HG02642 (cell line): ENCODE measurements at regions not wholly inside any gene's neighbourhood (a gene's known extent, or its start where the extent isn't known, plus 50 kb on each side); places are given as distances from the start of the nearest gene placed in this dataset.

Source experiments
- ATAC-seq: cut with Tn5 transposase; IDR thresholded peaks from one replicate; pipeline ENCODE4 v1.9.1; 2021; ENCODE audit warnings: mild to moderate bottlenecking; ENCODE audit not compliant: unreplicated experiment, poor library complexity

- ATAC-seq = no peak
These were observed 57.7 kb upstream of the PARD3 start for GRCh38 chr10:34872820-34873219.

DNA sequence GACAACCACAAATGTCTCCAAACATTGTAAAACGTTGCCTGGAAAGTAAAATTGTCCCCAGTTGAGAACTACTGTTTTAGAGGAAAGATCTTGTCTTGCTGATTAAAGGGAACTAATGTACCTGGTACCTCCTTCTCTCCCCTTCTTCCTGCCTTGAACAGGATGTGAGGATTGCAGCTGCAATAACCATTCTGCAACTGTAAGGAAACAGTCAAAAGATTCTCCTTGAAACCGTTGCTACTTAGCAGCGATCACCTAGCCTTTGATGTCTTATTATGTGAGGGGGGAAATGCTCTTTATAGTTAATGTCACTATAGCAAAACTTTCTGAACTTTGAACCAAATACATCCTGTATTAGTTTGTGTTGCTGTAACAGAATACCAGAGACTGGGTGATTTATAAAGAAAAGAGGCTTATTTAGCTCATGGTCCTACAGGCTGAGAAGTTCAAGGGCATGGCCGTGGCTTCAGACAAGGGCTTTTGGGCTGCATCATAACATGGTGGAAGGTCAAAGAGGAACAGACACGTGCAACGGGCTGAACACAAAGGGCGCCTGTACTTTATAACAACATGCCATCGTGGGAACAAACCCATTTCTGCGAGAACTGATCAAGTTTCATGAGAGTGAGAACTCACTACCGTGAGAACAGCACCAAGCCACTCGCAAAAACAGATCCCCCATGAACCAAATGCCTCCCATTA is 54.2 kb upstream of the PARD3 start:
- ATAC-seq = no peak

DNA sequence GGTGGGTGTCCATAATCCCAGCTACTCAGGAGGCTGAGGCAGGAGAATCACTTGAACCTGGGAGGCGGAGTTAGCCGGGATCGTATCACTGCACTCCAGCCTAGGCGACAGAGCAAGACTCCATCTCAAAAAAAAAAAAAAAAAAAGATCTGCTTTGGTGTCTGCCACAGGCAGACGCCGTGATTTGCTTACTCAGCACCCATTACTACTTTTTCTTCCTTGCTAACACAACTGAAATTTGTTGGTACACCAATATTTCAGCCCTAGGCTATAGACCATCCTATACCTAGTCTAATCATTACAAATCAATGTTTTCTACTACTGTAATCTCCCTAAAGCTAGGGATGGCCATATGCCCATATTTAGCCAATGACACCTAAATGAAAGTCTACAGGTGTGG is 53.5 kb upstream of the PARD3 start:
- no peak for ATAC-seq

DNA sequence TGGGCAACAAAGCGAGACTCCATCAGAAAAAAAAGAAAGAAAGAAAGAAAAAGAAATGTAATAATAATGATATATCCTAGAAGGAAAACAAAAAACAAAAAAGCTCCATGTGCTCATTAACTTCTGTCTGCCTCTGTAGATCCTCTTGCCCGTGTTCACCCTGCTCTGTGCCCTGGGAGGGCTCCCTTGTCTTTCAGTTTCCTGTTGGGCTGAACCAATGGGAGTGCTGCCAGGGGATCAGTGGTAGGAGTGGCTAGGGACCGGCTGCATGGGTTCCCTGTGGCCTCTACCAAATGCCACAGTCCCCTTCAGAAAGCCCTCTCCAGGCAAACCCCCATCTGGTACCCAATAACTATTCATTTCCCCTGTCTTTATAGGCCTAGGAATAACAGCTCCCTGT is 51.8 kb upstream of the PARD3 start:
- no peak for ATAC-seq
